ENCODE measurements at regions not wholly inside any gene's neighbourhood (a gene's known extent, or its start where the extent isn't known, plus 50 kb on each side); places are given as distances from the start of the nearest gene placed in this dataset.

DNA sequence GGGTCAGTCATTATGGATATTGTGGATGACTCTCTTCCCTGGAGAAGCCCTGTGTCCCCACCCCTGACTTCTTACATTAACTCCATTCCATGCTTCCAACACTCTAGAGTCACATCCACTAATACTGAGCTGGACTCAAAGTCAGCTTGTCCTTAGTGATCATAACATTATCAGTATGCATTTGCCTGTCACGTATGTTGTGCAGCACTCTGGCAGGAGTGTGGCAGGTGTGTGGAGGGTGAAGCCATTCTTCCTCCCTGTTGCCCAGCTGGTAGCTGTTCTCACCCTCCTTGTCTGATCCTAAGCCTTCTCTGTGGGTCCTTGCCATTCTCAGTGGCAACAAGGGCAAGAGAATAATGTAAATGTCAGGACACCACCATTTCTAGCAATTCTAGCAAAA lies 334.1 kb upstream of the RAB6C start:
- intact Hi-C loops (cut with DNase I; ENCODE audit: low total_unique reads): no loop called here
- WGBS, 2 donors: 79 to 100% methylated on average over 1 of the region's 1 CpG
- H3K4me3 ChIP-seq (ENCODE audit: low read depth, poor library complexity, severe bottlenecking): no peak overlapping the region
- no peak for DNase-seq (ENCODE audit: low spot score in 2 of 2)
- no peak for TF ChIP-seq POLR2A (IDR thresholded peaks at IDR 0.05)
- TF ChIP-seq, protein P1, sequence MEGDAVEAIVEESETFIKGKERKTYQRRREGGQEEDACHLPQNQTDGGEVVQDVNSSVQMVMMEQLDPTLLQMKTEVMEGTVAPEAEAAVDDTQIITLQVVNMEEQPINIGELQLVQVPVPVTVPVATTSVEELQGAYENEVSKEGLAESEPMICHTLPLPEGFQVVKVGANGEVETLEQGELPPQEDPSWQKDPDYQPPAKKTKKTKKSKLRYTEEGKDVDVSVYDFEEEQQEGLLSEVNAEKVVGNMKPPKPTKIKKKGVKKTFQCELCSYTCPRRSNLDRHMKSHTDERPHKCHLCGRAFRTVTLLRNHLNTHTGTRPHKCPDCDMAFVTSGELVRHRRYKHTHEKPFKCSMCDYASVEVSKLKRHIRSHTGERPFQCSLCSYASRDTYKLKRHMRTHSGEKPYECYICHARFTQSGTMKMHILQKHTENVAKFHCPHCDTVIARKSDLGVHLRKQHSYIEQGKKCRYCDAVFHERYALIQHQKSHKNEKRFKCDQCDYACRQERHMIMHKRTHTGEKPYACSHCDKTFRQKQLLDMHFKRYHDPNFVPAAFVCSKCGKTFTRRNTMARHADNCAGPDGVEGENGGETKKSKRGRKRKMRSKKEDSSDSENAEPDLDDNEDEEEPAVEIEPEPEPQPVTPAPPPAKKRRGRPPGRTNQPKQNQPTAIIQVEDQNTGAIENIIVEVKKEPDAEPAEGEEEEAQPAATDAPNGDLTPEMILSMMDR (IDR thresholded peaks at IDR 0.05): no peak

DNA sequence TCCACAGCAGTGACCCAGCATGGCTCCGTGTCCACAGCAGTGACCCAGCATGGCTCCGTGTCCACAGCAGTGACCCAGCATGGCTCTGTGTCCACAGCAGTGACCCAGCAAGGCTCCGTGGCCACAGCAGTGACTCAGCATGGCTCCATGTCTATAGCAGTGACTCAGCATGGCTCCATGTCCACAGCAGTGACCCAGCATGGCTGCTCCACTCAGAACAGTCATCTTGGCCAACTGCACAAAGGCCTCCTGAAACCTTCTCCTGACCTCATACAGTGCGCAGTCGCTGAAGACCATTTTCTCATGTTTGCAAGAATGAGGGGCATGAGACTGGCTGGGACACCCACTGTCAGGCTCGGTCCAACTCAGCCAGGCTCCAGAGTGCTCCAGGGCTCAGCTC lies 333.4 kb upstream of the RAB6C start:
- 87 to 100% methylated on average over 4 to 5 of the region's 6 CpGs for WGBS, 2 donors
- DNase-seq (ENCODE audit: low spot score in 2 of 2): no peak
- H3K4me3 ChIP-seq (ENCODE audit: low read depth, poor library complexity, severe bottlenecking): no peak overlapping the region
- no peak for TF ChIP-seq POLR2A (IDR thresholded peaks at IDR 0.05)
- TF ChIP-seq, protein P1 (IDR thresholded peaks at IDR 0.05): no peak
- intact Hi-C loops (cut with DNase I; ENCODE audit: low total_unique reads): no loop called here

DNA sequence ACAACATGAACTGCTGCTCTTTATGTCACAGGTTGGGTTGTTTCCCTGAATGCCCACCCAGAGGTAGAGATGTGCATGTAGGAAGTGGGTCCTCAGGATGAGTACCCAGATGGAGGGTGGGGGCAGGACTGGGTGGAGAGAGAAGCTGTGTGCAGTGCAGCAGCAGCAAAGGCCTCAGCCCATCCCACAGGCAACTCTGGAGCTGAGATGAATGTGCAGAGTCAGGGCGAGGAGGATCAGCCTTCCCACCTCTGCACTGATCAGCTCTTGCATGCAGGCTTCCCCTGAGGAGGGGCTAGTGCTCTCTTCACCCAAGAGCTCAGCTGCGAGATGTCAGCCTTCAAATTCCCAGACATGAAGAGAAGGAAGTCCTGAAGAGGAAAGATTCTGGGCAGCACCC lies 326.2 kb upstream of the RAB6C start:
- intact Hi-C loops (cut with DNase I; ENCODE audit: low total_unique reads): no loop called here

DNA sequence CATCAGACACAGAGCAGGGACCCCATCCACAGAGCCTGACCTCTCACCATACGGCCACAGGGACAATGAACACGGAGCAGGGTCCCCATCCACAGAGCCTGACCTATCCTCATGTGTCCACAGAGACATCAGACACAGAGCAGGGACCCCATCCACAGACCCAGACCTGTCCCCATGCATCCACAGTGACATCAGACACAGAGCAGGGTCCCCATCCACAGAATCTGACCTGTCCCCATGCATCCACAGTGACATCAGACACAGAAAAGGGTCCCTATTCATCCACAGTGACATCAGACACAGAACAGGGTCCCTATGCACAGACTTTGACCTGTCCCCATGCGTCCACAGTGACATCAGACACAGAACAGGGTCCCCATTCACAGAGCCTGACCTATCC lies 325.1 kb upstream of the RAB6C start:
- TF ChIP-seq, protein P1 (IDR thresholded peaks at IDR 0.05): no peak
- TF ChIP-seq POLR2A (IDR thresholded peaks at IDR 0.05): no peak
- H3K4me3 ChIP-seq (ENCODE audit: low read depth, poor library complexity, severe bottlenecking): no peak overlapping the region
- no peak for DNase-seq (ENCODE audit: low spot score in 2 of 2)
- WGBS, 2 donors: 57 to 86% methylated on average over 3 of the region's 3 CpGs
- intact Hi-C loops (cut with DNase I; ENCODE audit: low total_unique reads): no loop called here

More for the DNA sequence above, 326.2 kb upstream of the RAB6C start:
- TF ChIP-seq, protein P1 (IDR thresholded peaks at IDR 0.05): no peak
- no peak for TF ChIP-seq POLR2A (IDR thresholded peaks at IDR 0.05)
- no peak for DNase-seq (ENCODE audit: low spot score in 2 of 2)
- 77 to 82% methylated on average over 2 of the region's 2 CpGs for WGBS, 2 donors
- no peak overlapping the region for H3K4me3 ChIP-seq (ENCODE audit: low read depth, poor library complexity, severe bottlenecking)

DNA sequence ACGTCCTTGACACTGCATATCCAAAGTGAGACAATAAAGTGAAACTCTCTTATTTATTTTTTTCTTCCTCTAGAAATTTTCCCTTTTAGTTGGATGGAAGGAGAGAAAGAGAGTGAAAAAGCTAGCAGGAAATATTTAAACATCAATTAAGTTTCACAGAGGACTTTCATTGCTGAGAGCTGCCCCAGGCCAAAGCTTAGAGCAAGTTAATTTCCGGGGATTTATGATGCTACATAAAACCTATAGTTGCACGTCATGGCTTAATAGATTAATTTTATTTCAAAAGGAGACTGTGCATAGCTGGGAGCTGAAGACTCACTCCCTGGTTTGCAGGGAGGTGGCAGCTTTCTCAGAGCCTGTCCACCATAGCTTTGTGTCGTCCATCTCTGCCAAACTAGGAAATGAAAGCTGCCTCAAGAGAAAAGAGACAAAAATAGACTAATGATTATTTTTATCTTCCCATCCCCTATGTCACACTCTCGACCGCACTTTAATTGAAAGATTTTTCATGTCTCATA lies 323.3 kb upstream of the RAB6C start:
- intact Hi-C loops (cut with DNase I; ENCODE audit: low total_unique reads): no loop called here
- no peak for DNase-seq (ENCODE audit: low spot score in 2 of 2)
- TF ChIP-seq, protein P1 (IDR thresholded peaks at IDR 0.05): no peak
- TF ChIP-seq POLR2A (IDR thresholded peaks at IDR 0.05): no peak
- WGBS, 2 donors: 61 to 62% methylated on average over 6 of the region's 6 CpGs
- H3K4me3 ChIP-seq (ENCODE audit: low read depth, poor library complexity, severe bottlenecking): no peak overlapping the region

DNA sequence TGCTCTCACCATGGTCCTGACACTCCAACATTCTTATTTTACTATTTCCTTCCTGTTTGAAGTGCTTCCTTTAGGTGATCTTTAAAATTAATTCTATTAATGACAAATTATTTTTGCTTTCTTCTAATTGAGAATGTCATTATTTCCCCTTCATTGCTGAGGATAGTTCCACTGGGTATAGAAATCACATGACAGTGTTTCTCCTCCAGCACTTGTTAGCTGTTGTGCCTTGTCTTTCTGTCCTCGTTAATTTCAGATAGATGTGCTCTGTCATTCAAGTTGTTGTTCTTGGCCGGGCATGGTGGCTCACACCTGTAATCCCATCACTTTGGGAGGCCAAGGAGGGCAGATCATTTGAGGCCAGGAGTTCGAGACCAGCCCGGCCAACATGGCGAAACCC lies 321.0 kb upstream of the RAB6C start:
- TF ChIP-seq, protein P1 (IDR thresholded peaks at IDR 0.05): no peak
- TF ChIP-seq POLR2A (IDR thresholded peaks at IDR 0.05): no peak
- no peak for DNase-seq (ENCODE audit: low spot score in 2 of 2)
- WGBS, 2 donors: 94 to 96% methylated on average over 5 of the region's 5 CpGs
- H3K4me3 ChIP-seq (ENCODE audit: low read depth, poor library complexity, severe bottlenecking): no peak overlapping the region
- intact Hi-C loops (cut with DNase I; ENCODE audit: low total_unique reads): no loop called here

Data from lower leg skin (tissue), 4 donors.